ENCODE measurements at regions not wholly inside any gene's neighbourhood (a gene's known extent, or its start where the extent isn't known, plus 50 kb on each side); places are given as distances from the start of the nearest gene placed in this dataset.
"Not testable (repeated sequence)": the region's sequence is repeated elsewhere in the genome, so short reads cannot be mapped to it uniquely, and the experiment has no call there.

GRCh38 chr22:44650806-44651205 is 51.2 kb upstream of the PRR5 start:
- DNase-seq (ENCODE audit: low read depth) = no peak
- H3K4me3 ChIP-seq (ENCODE audit: low read depth, low read length) = no peak overlapping the region

GRCh38 chr22:44648821-44649565 is 53.0 kb upstream of the PRR5 start:
- peak; percentile 30 for DNase-seq (ENCODE audit: low read depth)
- no peak overlapping the region for H3K4me3 ChIP-seq (ENCODE audit: low read depth, low read length)

- H3K4me3 ChIP-seq (ENCODE audit: low read depth, low read length) = no peak overlapping the region
- DNase-seq (ENCODE audit: low read depth) = no peak
Measured at GRCh38 chr22:44648085-44648820, 53.8 kb upstream of the PRR5 start.

GRCh38 chr22:44647141-44647540 is 54.9 kb upstream of the PRR5 start:
- DNase-seq (ENCODE audit: low read depth) = no peak

GRCh38 chr22:44646668-44647067 is 55.3 kb upstream of the PRR5 start:
- H3K4me3 ChIP-seq (ENCODE audit: low read depth, low read length) = no peak overlapping the region
- DNase-seq (ENCODE audit: low read depth) = no peak

More at GRCh38 chr22:44647141-44647540, 54.9 kb upstream of the PRR5 start:
- no peak overlapping the region for H3K4me3 ChIP-seq (ENCODE audit: low read depth, low read length)

- no peak for DNase-seq (ENCODE audit: low read depth)
- H3K4me3 ChIP-seq (ENCODE audit: low read depth, low read length) = no peak overlapping the region
Measured at GRCh38 chr22:44646141-44646540, 55.9 kb upstream of the PRR5 start.

- no peak overlapping the region for H3K4me3 ChIP-seq (ENCODE audit: low read depth, low read length)
- no peak for DNase-seq (ENCODE audit: low read depth)
Measured at GRCh38 chr22:44645531-44645930, 56.5 kb upstream of the PRR5 start.

- no peak for DNase-seq (ENCODE audit: low read depth)
- H3K4me3 ChIP-seq (ENCODE audit: low read depth, low read length) = no peak overlapping the region
Measured at GRCh38 chr22:44645083-44645482, 56.9 kb upstream of the PRR5 start.

GRCh38 chr22:44643526-44644101 is 58.4 kb upstream of the PRR5 start:
- DNase-seq (ENCODE audit: low read depth); H3K4me3 ChIP-seq (ENCODE audit: low read depth, low read length): not testable (repeated sequence)

- DNase-seq (ENCODE audit: low read depth) = no peak
- no peak overlapping the region for H3K4me3 ChIP-seq (ENCODE audit: low read depth, low read length)
Measured at GRCh38 chr22:44642096-44642644, 59.8 kb upstream of the PRR5 start.

- DNase-seq (ENCODE audit: low read depth) = no peak
- H3K4me3 ChIP-seq (ENCODE audit: low read depth, low read length) = no peak overlapping the region
Measured at GRCh38 chr22:44640618-44641155, 61.3 kb upstream of the PRR5 start.

GRCh38 chr22:44639891-44640617 is 62.0 kb upstream of the PRR5 start:
- H3K4me3 ChIP-seq (ENCODE audit: low read depth, low read length) = no peak overlapping the region
- no peak for DNase-seq (ENCODE audit: low read depth)

- no peak for DNase-seq (ENCODE audit: low read depth)
- H3K4me3 ChIP-seq (ENCODE audit: low read depth, low read length) = no peak overlapping the region
Measured at GRCh38 chr22:44638971-44639760, 62.8 kb upstream of the PRR5 start.

GRCh38 chr22:44636502-44637206 is 65.3 kb upstream of the PRR5 start:
- DNase-seq (ENCODE audit: low read depth); H3K4me3 ChIP-seq (ENCODE audit: low read depth, low read length): not testable (repeated sequence)

- H3K4me3 ChIP-seq (ENCODE audit: low read depth, low read length); DNase-seq (ENCODE audit: low read depth): not testable (repeated sequence)
Measured at GRCh38 chr22:44635567-44635966, 66.4 kb upstream of the PRR5 start.

- no peak for DNase-seq (ENCODE audit: low read depth)
- no peak overlapping the region for H3K4me3 ChIP-seq (ENCODE audit: low read depth, low read length)
Measured at GRCh38 chr22:44634426-44635321, 67.3 kb upstream of the PRR5 start.

- no peak for DNase-seq (ENCODE audit: low read depth)
- H3K4me3 ChIP-seq (ENCODE audit: low read depth, low read length) = no peak overlapping the region
Measured at GRCh38 chr22:44633647-44634046, 68.4 kb upstream of the PRR5 start.
